T-helper 2 cell treated with Interferon-gamma antibody and Interleukin-4, amounts not matched to agents 5 μg/mL and 100 μg/mL, for 36 hours (primary cell): ENCODE measurements at regions not wholly inside any gene's neighbourhood (a gene's known extent, or its start where the extent isn't known, plus 50 kb on each side); places are given as distances from the start of the nearest gene placed in this dataset.
"Not testable (repeated sequence)": the region's sequence is repeated elsewhere in the genome, so short reads cannot be mapped to it uniquely, and the experiment has no call there.

Experiments
- DNase-seq: peaks from one replicate; pipeline ENCODE4 v3.0.0; 2021; ENCODE audit warnings: low spot score
- H3K27ac Mint-ChIP-seq: one replicate; pipeline ENCODE4 v1.8.0; 2021; ENCODE audit warnings: mild to moderate bottlenecking, mixed read lengths
- H3K27me3 Mint-ChIP-seq: one replicate; pipeline ENCODE4 v1.8.0; 2021; ENCODE audit warnings: low read depth, mixed read lengths
- H3K36me3 Mint-ChIP-seq: one replicate; pipeline ENCODE4 v1.8.0; 2021; ENCODE audit warnings: low read depth, mixed read lengths
- H3K4me1 Mint-ChIP-seq: one replicate; pipeline ENCODE4 v1.8.0; 2021; ENCODE audit warnings: low read depth, mixed read lengths
- H3K4me3 Mint-ChIP-seq: one replicate; pipeline ENCODE4 v1.8.0; 2022; ENCODE audit warnings: mild to moderate bottlenecking, moderate library complexity, mixed read lengths
- H3K9me3 Mint-ChIP-seq: one replicate; pipeline ENCODE4 v1.8.0; 2021; ENCODE audit warnings: mixed read lengths

- DNase-seq: no peak
- Mint-ChIP-seq H3K4me1 (no peaks in the 10 kb centered on the region), H3K4me3 (no peak overlapping the region), H3K27me3 (no peaks in the 10 kb centered on the region), H3K9me3 (no peaks in the 10 kb centered on the region), H3K27ac (no peak overlapping the region), H3K36me3 (no peaks in the 10 kb centered on the region)
These were observed 168.8 kb downstream of the KIF26A start for GRCh38 chr14:104307246-104307626.

- no peaks in the 10 kb centered on the region for H3K36me3 Mint-ChIP-seq
- no peak overlapping the region for H3K27ac Mint-ChIP-seq
- H3K4me1 Mint-ChIP-seq: no peaks in the 10 kb centered on the region
- H3K9me3 Mint-ChIP-seq: no peaks in the 10 kb centered on the region
- no peak overlapping the region for H3K4me3 Mint-ChIP-seq
- DNase-seq: no peak
- no peaks in the 10 kb centered on the region for H3K27me3 Mint-ChIP-seq
These were observed 169.4 kb downstream of the KIF26A start for GRCh38 chr14:104307627-104308401.

- not testable (repeated sequence) for H3K4me3 Mint-ChIP-seq, H3K9me3 Mint-ChIP-seq, DNase-seq, H3K27me3 Mint-ChIP-seq, H3K27ac Mint-ChIP-seq, H3K4me1 Mint-ChIP-seq, H3K36me3 Mint-ChIP-seq
These were observed 170.1 kb downstream of the KIF26A start for GRCh38 chr14:104308534-104308933.

- no peaks in the 10 kb centered on the region for H3K27me3 Mint-ChIP-seq
- no peaks in the 10 kb centered on the region for H3K9me3 Mint-ChIP-seq
- no peaks in the 10 kb centered on the region for H3K4me1 Mint-ChIP-seq
- DNase-seq: no peak
- no peak overlapping the region for H3K27ac Mint-ChIP-seq
- H3K36me3 Mint-ChIP-seq: no peaks in the 10 kb centered on the region
- H3K4me3 Mint-ChIP-seq: no peak overlapping the region
These were observed 171.4 kb downstream of the KIF26A start for GRCh38 chr14:104309657-104310369.

- no peak for DNase-seq
- Mint-ChIP-seq H3K4me3 (no peak overlapping the region), H3K4me1 (no peaks in the 10 kb centered on the region), H3K27ac (no peak overlapping the region), H3K27me3 (no peaks in the 10 kb centered on the region), H3K9me3 (no peaks in the 10 kb centered on the region), H3K36me3 (no peaks in the 10 kb centered on the region)
These were observed 173.0 kb downstream of the KIF26A start for GRCh38 chr14:104311358-104311757.

- Mint-ChIP-seq H3K27ac (no peak overlapping the region), H3K27me3 (no peaks in the 10 kb centered on the region), H3K4me1 (no peaks in the 10 kb centered on the region), H3K4me3 (no peak overlapping the region), H3K9me3 (no peaks in the 10 kb centered on the region), H3K36me3 (no peaks in the 10 kb centered on the region)
- no peak for DNase-seq
These were observed 175.3 kb downstream of the KIF26A start for GRCh38 chr14:104313674-104314073.

GRCh38 chr14:104314251-104314941 is 176.0 kb downstream of the KIF26A start:
- DNase-seq: no peak
- Mint-ChIP-seq H3K9me3 (no peaks in the 10 kb centered on the region), H3K27me3 (no peaks in the 10 kb centered on the region), H3K4me3 (no peak overlapping the region), H3K36me3 (no peaks in the 10 kb centered on the region), H3K4me1 (no peaks in the 10 kb centered on the region), H3K27ac (no peak overlapping the region)

GRCh38 chr14:104315169-104315568 is 176.8 kb downstream of the KIF26A start:
- Mint-ChIP-seq H3K27ac (no peak overlapping the region), H3K4me1 (no peaks in the 10 kb centered on the region), H3K4me3 (no peak overlapping the region), H3K9me3 (no peaks in the 10 kb centered on the region), H3K36me3 (no peaks in the 10 kb centered on the region), H3K27me3 (no peaks in the 10 kb centered on the region)
- DNase-seq: no peak

GRCh38 chr14:104315625-104316024 is 177.2 kb downstream of the KIF26A start:
- H3K4me1 Mint-ChIP-seq: no peaks in the 10 kb centered on the region
- no peak overlapping the region for H3K4me3 Mint-ChIP-seq
- no peaks in the 10 kb centered on the region for H3K36me3 Mint-ChIP-seq
- no peaks in the 10 kb centered on the region for H3K27me3 Mint-ChIP-seq
- H3K9me3 Mint-ChIP-seq: no peaks in the 10 kb centered on the region
- DNase-seq: no peak
- H3K27ac Mint-ChIP-seq: no peak overlapping the region

GRCh38 chr14:104316121-104316722 is 177.8 kb downstream of the KIF26A start:
- Mint-ChIP-seq H3K27ac (no peak overlapping the region), H3K27me3 (no peaks in the 10 kb centered on the region), H3K4me1 (no peaks in the 10 kb centered on the region), H3K36me3 (no peaks in the 10 kb centered on the region), H3K4me3 (no peak overlapping the region), H3K9me3 (no peaks in the 10 kb centered on the region)
- DNase-seq: no peak

- Mint-ChIP-seq H3K4me3 (no peak overlapping the region), H3K9me3 (no peaks in the 10 kb centered on the region), H3K4me1 (no peaks in the 10 kb centered on the region), H3K36me3 (no peaks in the 10 kb centered on the region), H3K27ac (no peak overlapping the region), H3K27me3 (no peaks in the 10 kb centered on the region)
- DNase-seq: no peak
These were observed 178.5 kb downstream of the KIF26A start for GRCh38 chr14:104316723-104317491.

- no peaks in the 10 kb centered on the region for H3K9me3 Mint-ChIP-seq
- no peaks in the 10 kb centered on the region for H3K36me3 Mint-ChIP-seq
- no peaks in the 10 kb centered on the region for H3K4me1 Mint-ChIP-seq
- no peak overlapping the region for H3K27ac Mint-ChIP-seq
- no peaks in the 10 kb centered on the region for H3K27me3 Mint-ChIP-seq
- H3K4me3 Mint-ChIP-seq: no peak overlapping the region
- no peak for DNase-seq
These were observed 179.1 kb downstream of the KIF26A start for GRCh38 chr14:104317492-104317805.

GRCh38 chr14:104317975-104318557 is 179.7 kb downstream of the KIF26A start:
- Mint-ChIP-seq H3K27ac (no peak overlapping the region), H3K9me3 (no peaks in the 10 kb centered on the region), H3K36me3 (no peaks in the 10 kb centered on the region), H3K4me1 (no peaks in the 10 kb centered on the region), H3K27me3 (no peaks in the 10 kb centered on the region), H3K4me3 (no peak overlapping the region)
- no peak for DNase-seq
